GM18861 (cell line): ENCODE measurements at regions not wholly inside any gene's neighbourhood (a gene's known extent, or its start where the extent isn't known, plus 50 kb on each side); places are given as distances from the start of the nearest gene placed in this dataset.

ENCODE experiments used
- ATAC-seq: cut with Tn5 transposase; IDR thresholded peaks from one replicate; pipeline ENCODE4 v1.9.1; 2021; ENCODE audit not compliant: unreplicated experiment

DNA sequence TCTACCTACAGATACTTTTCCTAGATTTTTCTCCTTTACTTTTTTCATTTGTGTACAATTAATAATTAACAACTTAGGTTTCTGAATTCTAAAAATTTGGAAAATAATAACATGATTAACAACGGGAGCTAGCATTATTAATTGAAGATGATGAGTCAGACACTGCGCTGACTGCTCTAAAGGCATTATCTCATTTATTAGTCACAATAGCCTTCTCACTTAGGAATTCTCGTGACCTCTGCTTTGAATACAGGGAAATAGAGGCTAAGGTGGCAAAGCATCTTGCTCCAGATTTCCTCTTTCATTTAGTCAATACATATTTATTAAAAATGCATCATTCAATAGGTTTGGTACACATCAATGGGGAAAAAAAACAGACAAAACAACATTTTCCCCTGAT lies 441.3 kb downstream of the PCDH18 start:
- ATAC-seq: no peak

DNA sequence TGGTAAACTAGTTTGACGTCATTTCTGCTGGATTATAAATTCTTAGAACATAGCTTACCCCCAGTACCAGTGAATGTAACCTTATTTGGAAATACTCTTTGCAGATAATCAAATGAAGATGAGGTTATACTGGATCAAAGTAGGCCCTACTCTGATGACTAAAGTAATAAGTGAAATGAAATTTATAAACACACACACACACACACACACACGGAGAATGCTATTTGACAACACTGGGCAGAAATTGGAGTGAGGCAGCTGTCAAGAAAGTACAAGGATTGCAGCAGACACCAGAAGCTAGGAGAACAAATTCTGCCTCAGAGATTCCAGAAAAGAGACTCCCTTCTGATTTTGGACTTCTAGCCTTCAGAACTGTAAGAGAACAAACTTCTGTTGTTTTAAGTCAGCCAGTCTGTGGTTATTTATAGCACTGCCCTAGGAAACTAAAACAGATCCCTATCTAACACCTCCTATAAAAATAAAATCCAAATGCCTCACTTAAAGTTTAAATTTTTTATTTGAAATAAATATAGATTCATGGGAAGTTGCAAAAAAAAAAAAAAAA lies 448.6 kb downstream of the PCDH18 start:
- no peak for ATAC-seq

DNA sequence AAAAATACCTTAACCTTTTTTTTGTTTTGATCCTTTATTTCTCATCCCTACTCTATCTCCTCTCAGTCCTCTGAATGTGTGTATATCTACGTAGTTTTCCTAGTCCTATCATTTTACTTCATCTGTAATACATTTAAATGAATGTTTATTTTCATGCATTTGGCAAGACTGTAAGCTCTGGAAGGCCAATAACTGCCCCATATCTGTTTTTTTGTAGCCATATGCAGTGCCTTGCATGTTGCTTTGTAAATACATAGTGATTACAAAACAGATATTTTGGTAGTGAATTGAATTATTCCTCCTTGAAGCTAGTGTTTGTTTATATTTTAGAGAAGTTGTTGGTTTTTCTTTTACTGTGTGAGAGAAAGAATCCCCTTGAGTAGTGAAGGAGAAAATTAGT lies 450.2 kb downstream of the PCDH18 start:
- ATAC-seq: no peak

DNA sequence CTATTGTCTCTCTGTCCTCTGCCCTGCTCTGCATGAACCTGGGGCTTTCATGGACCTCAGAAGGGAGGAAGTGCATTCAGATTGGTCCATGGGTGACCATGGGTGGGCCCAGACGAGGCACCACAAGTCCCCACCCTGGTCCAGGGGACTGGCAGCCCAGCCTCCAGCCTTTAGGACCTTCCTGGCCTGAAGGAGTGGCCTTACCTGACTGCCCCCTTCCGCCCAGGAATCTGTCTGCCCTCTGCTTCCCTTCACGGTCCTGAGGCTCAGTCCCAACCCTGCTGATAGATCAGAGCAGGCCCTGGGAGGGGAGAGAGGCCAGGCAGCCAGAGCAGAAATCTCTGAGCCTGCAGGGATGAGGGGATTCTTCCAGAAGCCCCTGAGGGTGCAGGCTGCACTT lies 455.4 kb downstream of the PCDH18 start:
- no peak for ATAC-seq

DNA sequence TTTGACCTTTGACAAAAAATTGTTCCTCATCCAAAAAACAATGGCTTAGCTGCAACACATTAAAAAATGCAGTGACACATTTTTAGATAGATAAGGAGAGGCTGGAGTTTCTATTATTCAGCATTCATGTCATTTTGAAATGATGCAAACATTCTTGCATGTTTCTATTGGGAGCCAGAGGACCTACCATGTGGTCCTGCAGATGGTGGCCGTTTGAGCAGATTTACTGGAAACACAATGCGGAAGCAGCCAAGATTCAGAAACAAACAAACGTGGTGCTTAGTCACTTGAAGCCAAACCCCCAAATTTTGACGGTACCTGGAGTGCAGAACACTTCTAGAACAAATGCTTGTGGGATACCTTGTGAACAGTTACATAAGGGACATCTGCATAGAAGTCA lies 456.7 kb downstream of the PCDH18 start:
- no peak for ATAC-seq

DNA sequence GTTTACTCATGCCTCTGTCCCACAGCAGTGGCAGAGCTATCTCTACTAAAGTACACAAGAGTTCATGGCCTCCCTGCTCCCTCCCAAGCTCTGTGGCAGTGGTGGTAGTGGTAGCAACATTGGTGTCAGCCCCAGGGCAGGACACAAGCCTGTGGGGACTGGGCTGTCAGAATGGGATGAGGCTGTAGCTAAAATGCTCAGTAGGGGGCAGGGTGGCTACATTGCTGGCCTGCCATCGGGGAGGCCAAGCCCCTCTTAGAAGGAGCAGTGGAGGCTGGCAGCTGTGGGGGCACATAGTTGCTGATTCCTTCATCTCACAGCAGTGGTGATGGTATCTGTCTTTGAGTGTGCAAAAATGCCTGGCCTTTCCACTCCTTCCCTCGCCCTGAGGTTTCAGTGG lies 461.7 kb downstream of the PCDH18 start:
- no peak for ATAC-seq

DNA sequence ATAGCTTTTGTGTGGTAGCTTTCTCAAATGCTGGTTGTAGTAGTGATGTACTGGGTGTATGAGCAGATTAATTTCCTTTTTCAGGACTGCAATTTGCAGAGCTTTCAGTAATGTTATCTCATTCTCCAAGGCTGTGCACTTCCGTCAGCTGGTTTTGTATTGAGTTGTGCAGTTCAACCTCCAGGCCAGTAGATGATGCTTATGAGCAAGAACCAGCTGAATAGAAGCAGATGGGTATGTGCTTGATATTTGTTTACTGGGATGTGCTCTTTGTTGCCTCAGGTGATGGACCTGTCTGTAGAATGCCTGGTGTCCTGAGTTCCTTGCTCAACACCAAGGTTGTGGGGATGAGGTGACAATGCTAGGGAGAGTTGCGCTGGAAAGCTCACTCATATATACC lies 462.8 kb downstream of the PCDH18 start:
- peak; percentile 63 for ATAC-seq

DNA sequence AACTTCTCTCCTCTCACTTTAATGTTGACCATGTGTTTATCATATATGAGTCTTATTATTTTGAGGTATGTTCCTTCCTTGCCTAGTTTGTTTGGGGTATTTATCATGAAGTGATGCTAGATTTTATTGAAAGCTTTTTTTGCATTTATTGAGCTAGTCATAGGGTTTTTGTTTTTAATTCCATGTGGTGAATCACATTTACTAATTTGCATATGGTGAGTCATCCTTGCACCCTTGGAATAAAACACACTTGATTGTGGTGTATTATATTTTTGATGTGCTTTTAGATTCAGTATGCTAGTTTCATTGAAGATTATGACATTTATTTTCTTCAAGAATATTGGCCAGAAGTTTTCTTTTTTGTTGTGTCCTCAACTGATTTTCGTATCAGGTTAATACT lies 464.6 kb downstream of the PCDH18 start:
- no peak for ATAC-seq

DNA sequence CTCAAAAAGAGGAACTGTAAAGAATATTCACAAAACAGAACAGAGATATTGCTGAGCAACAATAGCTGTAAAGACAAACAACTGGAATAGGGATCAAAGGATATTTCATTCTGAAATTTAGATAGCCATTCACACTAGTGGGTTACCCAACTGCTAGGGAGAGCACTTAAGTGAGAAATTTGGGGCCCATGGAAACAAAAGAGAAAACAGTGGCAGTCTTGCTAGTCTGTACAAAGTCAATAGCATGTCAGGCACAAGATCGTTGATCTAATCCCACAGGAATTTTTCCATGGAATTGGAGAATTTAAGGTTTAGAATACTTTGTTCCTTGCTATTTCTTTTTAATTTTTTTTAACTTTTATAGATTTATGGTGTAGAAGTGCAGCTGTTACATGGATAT lies 467.0 kb downstream of the PCDH18 start:
- no peak for ATAC-seq

DNA sequence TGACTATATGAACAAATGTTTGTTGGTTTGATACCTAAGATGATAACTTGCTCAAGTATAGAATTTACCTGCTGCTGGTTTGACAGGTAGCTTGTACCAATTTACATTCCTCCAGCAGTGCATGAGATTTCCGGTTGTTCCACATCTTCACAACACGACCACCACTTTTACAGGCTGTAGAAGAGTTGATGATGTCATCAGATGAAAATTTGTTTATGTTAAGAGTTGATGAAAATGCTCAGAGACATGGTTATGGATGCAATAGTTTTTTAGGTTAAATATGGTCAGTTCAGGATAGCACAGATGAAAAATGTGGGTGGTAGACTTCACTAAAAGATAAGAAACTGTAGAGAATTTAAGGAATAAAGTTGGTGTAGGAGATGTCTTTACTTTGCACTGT lies 468.3 kb downstream of the PCDH18 start:
- no peak for ATAC-seq

DNA sequence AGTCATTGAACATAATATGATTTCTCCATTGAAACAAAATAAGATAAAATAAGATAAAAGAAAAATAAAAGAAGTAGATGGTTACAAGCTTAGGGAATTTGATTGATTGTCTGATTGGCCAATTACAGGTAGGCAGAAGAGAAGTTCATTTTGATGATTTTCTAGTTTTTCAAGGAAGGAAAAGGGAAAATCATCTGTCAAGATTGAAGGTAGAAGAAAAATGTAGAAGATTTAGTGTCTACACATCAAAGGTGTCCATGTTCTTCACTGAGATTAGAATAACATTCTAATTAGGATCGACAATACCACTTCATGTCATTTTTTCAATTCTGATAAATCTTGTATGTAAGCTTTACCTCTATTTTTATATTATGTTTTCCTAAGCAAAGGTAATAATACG lies 489.1 kb downstream of the PCDH18 start:
- no peak for ATAC-seq

DNA sequence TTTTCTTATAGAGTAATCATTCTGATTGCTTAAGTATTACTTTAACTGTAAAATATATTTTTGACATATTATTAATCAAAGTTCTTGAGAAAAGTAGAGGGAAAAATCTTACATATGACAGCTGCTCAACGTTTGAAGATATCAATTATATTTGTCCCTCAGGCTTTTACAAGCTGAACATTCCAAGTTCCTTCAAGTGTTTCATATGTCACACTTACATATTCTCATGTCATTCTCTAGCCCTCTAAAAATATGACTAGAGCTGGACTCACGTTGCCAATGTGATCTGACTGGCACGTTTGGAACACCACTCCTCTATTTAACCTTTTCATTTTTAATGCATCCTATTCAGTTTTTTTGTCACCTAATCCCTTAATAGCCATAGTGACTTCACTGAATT lies 492.9 kb downstream of the PCDH18 start:
- no peak for ATAC-seq

DNA sequence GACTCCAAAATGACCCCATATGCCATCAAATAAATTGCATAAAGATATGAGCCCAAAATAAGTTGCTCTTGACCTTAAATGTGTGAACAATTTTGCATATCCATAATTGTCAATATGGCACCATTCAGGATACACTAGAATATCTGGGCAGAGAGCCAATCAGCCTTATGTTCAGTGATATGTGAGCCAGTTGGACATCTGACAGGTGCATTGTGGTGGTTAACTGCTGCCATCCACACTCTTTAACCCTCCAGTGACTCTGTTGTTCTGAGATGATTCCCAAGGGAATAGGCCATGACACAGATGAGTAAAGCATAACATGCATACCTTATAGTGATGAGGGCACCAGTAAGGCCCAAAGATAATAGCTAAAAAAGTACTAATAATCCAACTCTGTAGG lies 500.1 kb downstream of the PCDH18 start:
- ATAC-seq: no peak

DNA sequence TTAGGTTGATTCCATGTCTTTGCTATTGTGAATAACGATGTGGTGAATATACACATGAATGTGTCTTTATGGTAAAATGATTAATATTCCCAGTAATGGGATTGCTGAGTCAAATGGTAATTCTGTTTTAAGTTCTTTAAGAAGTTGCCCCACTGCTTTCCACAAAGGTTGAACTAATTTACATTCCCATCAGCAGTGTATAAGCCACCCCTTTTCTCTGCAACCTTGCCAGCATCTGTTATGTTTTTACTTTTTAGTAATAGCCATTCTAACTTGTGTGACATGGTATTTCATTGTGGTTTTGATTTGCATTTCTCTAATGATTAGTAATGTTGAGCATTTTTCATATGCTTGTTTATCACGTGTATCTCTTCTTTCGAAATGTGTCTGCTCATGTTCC lies 503.3 kb downstream of the PCDH18 start:
- ATAC-seq: no peak

DNA sequence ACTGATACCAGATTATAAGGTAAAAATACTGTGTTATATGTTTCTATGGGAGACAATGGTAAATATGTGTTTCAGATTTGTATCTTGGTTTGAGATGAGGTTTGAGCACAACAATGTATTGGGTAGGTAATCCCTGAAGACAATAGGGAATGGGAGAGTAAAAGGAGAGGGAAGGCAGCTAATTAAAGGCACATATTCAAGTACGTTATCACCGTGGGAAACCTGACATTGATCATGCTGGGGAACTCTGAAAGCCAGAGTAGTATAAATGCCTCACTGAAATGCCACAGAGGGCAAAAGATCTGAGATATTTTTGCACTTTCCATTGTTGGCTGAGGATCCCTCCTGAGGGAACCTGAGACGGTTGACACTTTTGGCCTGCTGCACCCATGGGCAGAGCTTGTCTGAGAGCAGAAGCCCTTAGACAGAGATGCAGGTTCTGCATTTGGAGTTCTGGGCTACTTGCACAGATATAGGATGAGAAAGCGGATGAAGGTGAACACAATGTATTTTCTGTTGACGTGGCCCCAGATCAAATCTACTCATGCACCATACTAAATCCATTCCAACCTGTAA lies 506.7 kb downstream of the PCDH18 start:
- ATAC-seq: no peak

DNA sequence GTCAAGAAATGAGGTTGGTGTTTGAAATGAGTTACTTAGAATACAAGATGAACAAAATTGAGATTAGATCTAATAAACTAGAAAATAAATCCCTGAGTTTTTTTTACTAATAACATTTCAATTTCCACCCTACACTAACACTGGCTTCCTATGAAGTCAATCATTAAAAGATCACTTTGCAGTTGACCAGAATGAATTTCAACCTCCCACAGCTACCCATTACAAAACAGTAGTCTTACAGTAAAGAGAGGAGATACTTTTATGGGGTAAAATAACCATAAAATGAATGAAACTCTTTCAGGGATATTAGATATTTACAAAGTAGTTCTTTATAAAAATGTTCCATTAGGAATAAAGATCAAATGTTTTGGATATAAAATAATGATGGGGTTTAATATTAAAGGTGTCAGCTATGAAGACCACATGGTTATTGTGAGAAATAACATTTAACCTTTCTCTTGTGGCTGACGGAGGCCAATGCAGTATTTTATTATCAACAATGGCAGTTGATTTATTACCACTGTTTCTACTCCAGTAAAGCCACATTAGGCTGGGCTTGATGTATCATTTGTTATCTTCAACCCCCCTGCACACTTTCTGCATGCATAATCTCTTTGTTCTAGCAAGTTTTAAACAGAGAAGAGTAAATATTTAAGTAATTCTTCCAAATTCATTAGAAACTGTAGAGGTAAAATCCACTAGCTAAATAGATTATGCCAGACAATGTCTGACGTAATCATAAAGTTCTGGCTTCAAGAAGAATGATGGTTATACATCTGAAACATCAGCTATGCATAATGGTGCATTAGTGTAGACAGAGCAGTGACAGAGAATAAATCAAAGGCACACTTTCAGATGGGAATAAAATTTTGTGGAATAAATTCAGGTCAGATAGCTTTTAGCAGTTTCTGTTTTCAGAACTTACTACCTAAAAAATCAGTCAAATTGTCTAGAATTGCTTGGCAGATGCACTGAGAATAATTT lies 516.6 kb downstream of the PCDH18 start:
- ATAC-seq: no peak

DNA sequence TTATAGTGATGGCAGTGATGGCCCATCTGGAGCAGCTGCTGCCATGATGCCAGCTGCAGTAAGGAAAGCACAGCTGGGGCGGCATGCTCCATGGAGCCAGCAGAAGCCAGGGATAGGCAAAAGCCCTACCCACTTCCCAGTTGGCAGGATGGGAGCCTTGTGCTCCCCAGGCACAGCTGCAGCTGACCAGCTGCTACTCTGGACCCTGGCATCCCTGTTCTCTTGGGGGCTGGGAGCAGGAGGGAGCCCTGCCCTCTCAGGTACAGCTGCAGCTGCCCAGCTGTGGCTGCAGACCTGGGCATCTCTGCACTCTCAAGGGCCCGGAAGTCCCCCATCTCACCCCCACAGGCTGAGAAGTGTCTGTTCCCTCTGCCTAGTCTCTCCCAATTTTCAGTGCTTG lies 531.9 kb downstream of the PCDH18 start:
- no peak for ATAC-seq

DNA sequence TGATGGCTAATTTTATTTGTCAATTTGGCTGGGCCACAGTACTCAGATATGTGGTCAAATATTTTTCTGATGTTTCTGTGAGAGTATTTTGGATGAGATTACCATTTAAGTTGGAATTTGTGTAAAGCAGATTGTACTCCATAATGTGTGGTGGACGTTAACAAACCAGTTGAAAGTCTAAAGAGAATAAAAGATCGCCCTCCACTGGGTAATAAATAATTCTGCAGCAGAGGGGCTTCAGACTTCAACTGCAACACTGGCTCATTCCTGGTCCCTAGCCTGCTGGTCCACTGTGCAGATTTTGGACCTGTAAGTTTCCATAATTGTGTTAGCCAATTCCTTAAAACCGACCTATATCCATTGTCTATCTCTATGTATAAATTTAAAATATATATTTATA lies 540.3 kb downstream of the PCDH18 start:
- ATAC-seq: no peak

DNA sequence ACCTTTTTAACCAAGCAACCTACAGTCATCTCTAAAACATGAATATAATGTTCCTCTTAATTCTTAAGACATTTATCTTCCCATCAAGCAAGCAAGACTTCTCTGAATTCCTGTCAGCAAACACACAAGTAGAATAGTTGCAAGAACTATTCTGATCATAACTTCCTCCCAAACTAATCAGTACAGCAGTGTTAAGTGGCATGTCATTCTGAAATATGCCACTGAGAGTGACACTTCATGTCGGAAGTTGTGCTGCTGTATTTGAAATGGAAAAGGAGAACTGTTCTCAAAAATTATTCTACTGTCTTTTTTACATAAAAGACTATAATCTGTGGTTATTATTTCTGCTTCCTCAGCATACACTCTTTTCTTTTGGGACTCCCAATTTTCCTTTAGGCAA lies 546.6 kb downstream of the PCDH18 start:
- ATAC-seq: no peak

DNA sequence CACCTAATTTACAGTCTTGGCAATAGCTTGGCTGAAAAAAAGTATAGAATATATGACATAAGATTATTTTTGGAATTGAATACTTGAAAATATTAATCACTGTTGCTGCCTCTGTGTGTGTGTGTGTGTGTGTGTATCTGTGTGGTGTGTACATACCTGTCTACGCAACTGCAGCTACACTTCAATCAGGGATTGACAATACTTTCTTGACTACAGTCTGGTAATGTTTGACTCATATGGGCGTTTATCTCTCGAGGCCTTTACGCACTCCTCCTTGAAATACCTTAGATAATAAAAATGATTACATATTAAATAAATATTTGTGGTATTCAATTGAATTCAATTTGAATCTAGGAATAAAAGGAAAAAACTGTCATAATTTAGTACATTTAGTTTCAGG lies 565.2 kb downstream of the PCDH18 start:
- no peak for ATAC-seq

DNA sequence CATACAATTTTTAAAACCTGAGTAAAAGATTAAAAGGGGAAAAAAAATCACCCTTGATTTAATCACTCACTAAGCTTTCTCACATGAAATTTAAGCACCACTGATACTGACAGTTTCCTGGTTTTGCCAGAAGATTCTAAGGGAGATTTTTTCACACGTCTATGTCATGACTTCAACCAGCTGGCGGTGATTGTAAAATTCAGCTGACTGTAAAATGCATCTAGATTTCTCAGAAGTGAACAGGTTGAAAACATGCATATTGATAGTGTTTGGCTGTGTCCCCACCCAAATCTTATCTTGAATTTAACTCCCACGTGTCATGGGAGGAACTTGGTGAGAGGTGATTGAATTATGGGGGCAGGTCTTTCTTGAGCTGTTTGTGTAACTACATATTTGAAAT lies 566.8 kb downstream of the PCDH18 start:
- no peak for ATAC-seq

DNA sequence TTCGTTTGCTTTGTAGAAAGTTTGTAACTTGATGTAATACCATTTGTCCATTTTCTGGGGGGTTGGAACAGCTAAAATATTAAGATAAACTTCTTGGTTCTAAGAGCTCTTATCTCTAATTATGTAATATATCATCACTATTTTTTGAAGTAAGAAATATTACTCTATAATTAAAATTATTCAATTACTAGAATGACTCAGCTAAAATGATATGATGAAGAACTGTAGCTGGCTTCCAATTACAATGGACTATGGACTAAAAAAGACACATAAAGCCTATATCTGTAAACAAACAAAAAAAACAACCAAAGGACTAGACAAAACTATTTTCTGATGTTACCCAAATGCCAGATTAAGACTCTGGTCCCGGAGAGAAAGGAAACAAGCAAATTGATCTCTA lies 569.4 kb downstream of the PCDH18 start:
- ATAC-seq: no peak
